NT2/D1 (cell line): ENCODE measurements at regions not wholly inside any gene's neighbourhood (a gene's known extent, or its start where the extent isn't known, plus 50 kb on each side); places are given as distances from the start of the nearest gene placed in this dataset.

Source experiments
- DNase-seq: peaks from one replicate; pipeline ENCODE4 v3.0.0-alpha.2; 2011; ENCODE audit warnings: low read depth, low spot score
- H3K27me3 ChIP-seq: 2 replicates; pipeline ENCODE4 v1.6.0; 2011; ENCODE audit warnings: mild to moderate bottlenecking; ENCODE audit not compliant: insufficient read length, insufficient read depth
- H3K36me3 ChIP-seq: 2 replicates; pipeline ENCODE4 v1.6.1; 2011; ENCODE audit warnings: mild to moderate bottlenecking, low read length, mixed read lengths; ENCODE audit not compliant: insufficient read depth, insufficient read length
- H3K4me1 ChIP-seq: 2 replicates; pipeline ENCODE4 v1.5.1; 2011; ENCODE audit not compliant: insufficient read depth, insufficient read length
- H3K4me3 ChIP-seq: 2 replicates; pipeline ENCODE4 v1.5.1; 2011; ENCODE audit warnings: low read depth; ENCODE audit not compliant: insufficient read length
- H3K9ac ChIP-seq: 2 replicates; pipeline ENCODE4 v1.6.0; 2011; ENCODE audit warnings: low read depth; ENCODE audit not compliant: insufficient read length
- H3K9me3 ChIP-seq: 2 replicates; pipeline ENCODE4 v1.5.1; 2011; ENCODE audit warnings: mild to moderate bottlenecking, low read length; ENCODE audit not compliant: insufficient read depth
- SUZ12 ChIP-seq: IDR thresholded peaks from 2 replicates; pipeline ENCODE4 v1.6.1; 2011; ENCODE audit not compliant: insufficient read length, insufficient read depth; ENCODE audit errors: extremely low read depth
- YY1 ChIP-seq: IDR thresholded peaks from 2 replicates; pipeline ENCODE4 v1.6.1; 2011; ENCODE audit not compliant: insufficient read length, insufficient read depth
- ZNF274 ChIP-seq: IDR thresholded peaks from 2 replicates; pipeline ENCODE4 v1.6.1; 2011; ENCODE audit warnings: mild to moderate bottlenecking, low read depth, low read length

DNA sequence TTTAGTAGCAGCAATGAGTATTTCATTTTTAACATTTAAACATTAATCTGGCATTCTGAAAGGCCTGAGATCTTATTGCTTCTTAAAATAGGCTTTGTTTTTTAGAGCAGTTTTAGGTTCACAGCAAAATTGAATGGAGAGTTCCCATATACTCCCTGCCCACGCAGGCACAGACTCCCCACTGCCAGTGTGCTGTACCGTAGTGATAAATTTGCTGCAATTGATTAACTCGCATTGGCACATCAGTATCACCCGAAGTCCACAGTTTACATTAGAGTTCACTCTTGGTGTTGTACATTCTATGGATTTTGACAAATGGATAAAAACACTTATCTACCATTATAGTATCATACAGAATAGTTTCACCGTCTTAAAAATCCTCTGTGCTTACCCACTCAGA is 71.8 kb upstream of the ERRFI1 start:
- no peak overlapping the region for H3K4me3 ChIP-seq
- H3K27me3 ChIP-seq, result no peaks in the 10 kb centered on the region
- no peaks in the 10 kb centered on the region for H3K36me3 ChIP-seq
- H3K9me3 ChIP-seq, result no peaks in the 10 kb centered on the region
- no peak for DNase-seq
- TF ChIP-seq YY1 (no peak), ZNF274 (no peak), SUZ12 (no peak)
- H3K9ac ChIP-seq, result no peak overlapping the region
- H3K4me1 ChIP-seq, result no peaks in the 10 kb centered on the region

DNA sequence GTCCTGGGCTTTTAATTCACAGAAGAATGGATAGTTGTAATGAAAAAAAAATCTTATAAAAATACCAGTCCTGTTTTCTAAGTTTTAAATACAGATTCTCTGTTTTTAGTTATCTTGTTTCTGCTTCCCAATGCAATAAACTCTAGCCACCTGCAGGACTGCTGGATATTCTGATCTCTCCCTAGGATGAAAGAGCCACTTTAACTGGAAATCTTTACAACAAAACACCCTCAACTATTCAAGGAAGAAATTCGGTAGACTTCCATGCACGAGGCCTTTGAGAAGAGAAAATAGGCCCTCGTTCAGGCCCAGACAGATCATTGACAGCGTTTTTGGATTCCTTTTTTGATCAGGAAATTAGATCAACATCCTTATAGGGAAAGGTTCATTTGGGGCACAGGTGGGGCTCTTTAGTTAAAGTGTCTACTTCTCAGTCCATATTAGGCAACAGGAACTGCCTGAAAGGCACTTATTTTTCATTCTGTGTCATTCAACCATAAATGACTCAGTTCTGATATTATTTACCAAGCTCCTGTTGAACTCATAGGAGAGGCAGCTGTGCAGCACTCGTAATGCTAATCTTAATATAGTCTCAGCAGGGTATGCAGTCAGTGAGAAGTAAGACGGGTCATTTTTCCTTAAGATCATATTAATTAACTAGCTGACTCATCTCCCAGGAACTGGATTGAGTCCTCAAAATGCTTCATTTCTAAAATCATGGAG is 71.1 kb upstream of the ERRFI1 start:
- no peaks in the 10 kb centered on the region for H3K4me1 ChIP-seq
- H3K9me3 ChIP-seq, result no peaks in the 10 kb centered on the region
- DNase-seq, result no peak
- H3K9ac ChIP-seq, result no peak overlapping the region
- no peak overlapping the region for H3K4me3 ChIP-seq
- no peaks in the 10 kb centered on the region for H3K36me3 ChIP-seq
- TF ChIP-seq SUZ12, result no peak
- TF ChIP-seq YY1, result no peak
- no peak for TF ChIP-seq ZNF274
- H3K27me3 ChIP-seq, result no peaks in the 10 kb centered on the region

DNA sequence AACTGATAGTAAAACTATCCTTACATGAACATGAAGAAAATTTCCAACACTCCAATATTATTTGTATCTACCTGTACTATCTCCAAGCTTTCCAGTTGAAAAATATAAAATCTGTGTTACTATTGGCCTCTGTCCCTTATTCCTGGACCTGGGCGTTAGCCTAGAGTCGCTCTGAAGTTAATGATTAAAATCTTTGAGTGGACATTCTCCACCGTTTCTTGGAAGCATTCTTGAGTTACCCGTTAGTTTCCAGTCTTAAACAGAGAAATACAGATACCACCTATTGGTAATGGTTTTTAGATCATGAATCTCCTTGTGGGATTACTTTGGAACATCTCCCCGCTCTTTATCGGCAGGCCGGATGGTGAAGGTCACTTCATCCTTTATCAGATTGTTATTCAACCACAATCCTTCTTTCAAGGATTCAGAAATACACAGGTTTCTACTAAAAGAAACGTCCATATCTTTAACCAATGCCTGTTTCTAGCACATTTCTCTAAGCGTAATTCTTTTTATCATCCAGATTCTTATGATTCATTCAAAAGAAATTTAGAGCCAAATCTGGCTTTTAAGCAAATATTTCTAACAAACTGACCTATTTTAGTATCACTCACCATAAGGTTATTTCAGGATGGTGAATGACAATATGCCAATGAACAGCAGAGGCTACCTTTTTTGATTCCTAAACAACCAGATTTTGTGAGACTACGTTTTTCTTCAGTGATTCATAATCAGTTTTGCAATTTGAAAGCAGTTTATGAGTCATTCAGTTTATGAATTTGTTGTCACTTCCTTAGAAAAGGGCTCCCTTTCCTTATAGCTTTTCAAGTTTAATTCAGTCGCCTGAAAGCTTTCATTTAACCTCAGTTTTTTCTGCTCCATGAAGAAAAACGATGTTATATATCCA is 70.2 kb upstream of the ERRFI1 start:
- no peak overlapping the region for H3K4me3 ChIP-seq
- no peaks in the 10 kb centered on the region for H3K9me3 ChIP-seq
- no peak for DNase-seq
- H3K9ac ChIP-seq, result no peak overlapping the region
- H3K36me3 ChIP-seq, result no peaks in the 10 kb centered on the region
- H3K27me3 ChIP-seq, result no peaks in the 10 kb centered on the region
- H3K4me1 ChIP-seq, result no peaks in the 10 kb centered on the region
- TF ChIP-seq ZNF274 (no peak), SUZ12 (no peak), YY1 (no peak)

DNA sequence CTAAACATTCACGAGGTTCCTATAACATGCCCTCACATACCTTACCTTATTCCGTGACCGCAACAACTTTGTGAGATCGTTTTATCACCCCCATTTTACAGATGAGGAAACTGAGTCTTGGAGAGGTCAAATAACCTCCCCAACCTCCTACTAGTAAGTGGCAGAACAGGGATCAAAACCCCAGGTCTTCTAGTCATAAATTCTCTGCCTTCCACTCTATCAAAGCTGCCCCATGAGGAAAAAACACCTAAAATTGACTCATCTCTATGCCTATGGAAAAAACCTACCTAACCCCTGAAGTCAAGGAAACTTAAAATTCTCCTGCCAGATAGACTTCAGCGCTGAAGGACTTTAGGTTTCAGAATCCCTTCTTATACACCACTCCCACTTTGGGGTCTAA is 69.5 kb upstream of the ERRFI1 start:
- Histone ChIP-seq H3K27me3 (no peaks in the 10 kb centered on the region), H3K4me3 (no peak overlapping the region), H3K4me1 (no peaks in the 10 kb centered on the region), H3K9ac (no peak overlapping the region), H3K9me3 (no peaks in the 10 kb centered on the region), H3K36me3 (no peaks in the 10 kb centered on the region)
- no peak for DNase-seq
- TF ChIP-seq ZNF274, result no peak
- TF ChIP-seq YY1, result no peak
- TF ChIP-seq SUZ12, result no peak

GRCh38 chr1:8094481-8095241 is 68.6 kb upstream of the ERRFI1 start:
- Histone ChIP-seq H3K9ac (no peak overlapping the region), H3K36me3 (no peaks in the 10 kb centered on the region), H3K27me3 (no peaks in the 10 kb centered on the region), H3K9me3 (no peaks in the 10 kb centered on the region), H3K4me1 (no peaks in the 10 kb centered on the region), H3K4me3 (no peak overlapping the region)
- no peak for TF ChIP-seq SUZ12
- TF ChIP-seq ZNF274, result no peak
- no peak for TF ChIP-seq YY1
- no peak for DNase-seq

- no peaks in the 10 kb centered on the region for H3K27me3 ChIP-seq
- H3K9me3 ChIP-seq, result no peaks in the 10 kb centered on the region
- H3K36me3 ChIP-seq, result no peaks in the 10 kb centered on the region
- no peak for DNase-seq
- TF ChIP-seq YY1 (no peak), SUZ12 (no peak), ZNF274 (no peak)
- no peak overlapping the region for H3K4me3 ChIP-seq
- no peaks in the 10 kb centered on the region for H3K4me1 ChIP-seq
- no peak overlapping the region for H3K9ac ChIP-seq
Observed at GRCh38 chr1:8093221-8093980, 67.3 kb upstream of the ERRFI1 start.
